ENCODE measurements at regions not wholly inside any gene's neighbourhood (a gene's known extent, or its start where the extent isn't known, plus 50 kb on each side); places are given as distances from the start of the nearest gene placed in this dataset.
A peak's percentile ranks its signal among the peaks of the same experiment; 100 is the strongest.

- no peak for DNase-seq (ENCODE audit: low spot score)
These were observed 163.2 kb upstream of the FAM9B start for GRCh38 chrX:9196961-9197640.

DNA sequence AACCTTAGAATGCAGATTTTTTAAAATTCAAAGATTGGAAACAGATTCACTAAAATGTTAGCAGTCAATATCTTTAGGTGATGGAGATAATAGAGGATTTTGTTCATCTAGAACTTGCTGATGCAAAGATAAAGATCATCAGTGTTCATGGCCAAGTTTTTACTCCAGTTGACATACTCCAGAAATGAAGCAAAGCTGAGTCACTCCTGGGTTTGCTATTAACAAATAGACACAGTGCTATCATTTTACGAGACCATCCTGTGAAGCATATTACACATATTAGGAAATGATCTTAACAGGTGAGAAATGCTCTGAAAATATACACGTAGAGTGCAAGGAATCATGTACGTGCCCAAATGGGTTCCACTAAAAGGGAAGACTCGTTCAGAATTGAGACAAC, 170.6 kb upstream of the FAM9B start:
- DNase-seq (ENCODE audit: low spot score), result peak; percentile 60

GRCh38 chrX:9205599-9206223, 171.8 kb upstream of the FAM9B start:
- no peak for DNase-seq (ENCODE audit: low spot score)

GRCh38 chrX:9207142-9207541, 173.2 kb upstream of the FAM9B start:
- peak; percentile 15 for DNase-seq (ENCODE audit: low spot score)

DNA sequence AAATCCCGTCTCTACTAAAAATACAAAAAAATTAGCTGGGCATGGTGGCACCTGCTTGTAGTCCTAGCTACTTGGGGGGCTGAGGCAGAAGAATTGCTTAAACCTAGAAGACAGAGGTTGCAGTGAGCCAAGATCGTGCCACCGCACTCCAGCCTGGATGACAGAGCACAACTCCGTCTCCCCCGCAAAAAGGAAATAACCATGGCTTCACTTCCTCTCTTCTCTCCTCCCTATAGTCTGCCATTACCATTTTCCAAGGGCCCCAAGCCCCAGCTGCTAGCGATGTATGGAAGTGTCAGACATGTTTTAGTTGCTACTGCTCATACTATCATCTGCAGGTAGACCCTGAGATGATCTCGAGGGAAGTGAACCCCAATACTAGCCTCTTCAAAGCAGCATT, 177.3 kb upstream of the FAM9B start:
- no peak for DNase-seq (ENCODE audit: low spot score)

- DNase-seq (ENCODE audit: low spot score), result no peak
These were observed 187.9 kb upstream of the FAM9B start for GRCh38 chrX:9221781-9222180.

GRCh38 chrX:9222299-9222698, 188.4 kb upstream of the FAM9B start:
- DNase-seq (ENCODE audit: low spot score), result no peak

- DNase-seq (ENCODE audit: low spot score), result no peak
These were observed 193.3 kb upstream of the FAM9B start for GRCh38 chrX:9227276-9227675.

GRCh38 chrX:9231491-9231890, 197.6 kb upstream of the FAM9B start:
- peak; percentile 4 for DNase-seq (ENCODE audit: low spot score)

- no peak for DNase-seq (ENCODE audit: low spot score)
These were observed 199.2 kb upstream of the FAM9B start for GRCh38 chrX:9233141-9233540.

GRCh38 chrX:9234315-9234714, 200.4 kb upstream of the FAM9B start:
- DNase-seq (ENCODE audit: low spot score), result no peak

- DNase-seq (ENCODE audit: low spot score), result no peak
These were observed 201.8 kb upstream of the FAM9B start for GRCh38 chrX:9235722-9236121.

- no peak for DNase-seq (ENCODE audit: low spot score)
These were observed 207.0 kb upstream of the FAM9B start for GRCh38 chrX:9240956-9241355.

- DNase-seq (ENCODE audit: low spot score), result no peak
These were observed 207.5 kb upstream of the FAM9B start for GRCh38 chrX:9241427-9241826.

- DNase-seq (ENCODE audit: low spot score), result peak; percentile 2
These were observed 215.3 kb upstream of the FAM9B start for GRCh38 chrX:9249051-9249846.

GRCh38 chrX:9252182-9252581, 212.7 kb upstream of the TBL1X start:
- DNase-seq (ENCODE audit: low spot score), result no peak

DNA sequence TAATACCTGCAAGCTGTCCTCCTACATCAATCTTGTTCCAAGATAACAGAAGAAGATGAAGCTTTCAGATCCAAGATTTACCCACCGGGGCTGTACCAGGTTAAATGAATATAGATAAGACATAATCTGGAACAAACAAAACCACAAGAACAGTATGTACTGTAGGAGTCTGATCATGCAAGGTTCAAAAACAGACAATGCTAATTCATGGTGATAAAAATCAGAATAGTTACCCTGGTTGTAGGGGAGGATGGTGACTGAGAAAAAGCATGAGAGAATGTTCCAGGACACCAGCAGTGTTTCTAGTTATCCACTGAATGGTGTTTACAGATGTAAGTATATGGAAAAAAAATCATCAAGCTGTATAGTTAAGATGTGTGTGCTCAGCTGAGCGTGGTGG, 211.6 kb upstream of the TBL1X start:
- no peak for DNase-seq (ENCODE audit: low spot score)

DNA sequence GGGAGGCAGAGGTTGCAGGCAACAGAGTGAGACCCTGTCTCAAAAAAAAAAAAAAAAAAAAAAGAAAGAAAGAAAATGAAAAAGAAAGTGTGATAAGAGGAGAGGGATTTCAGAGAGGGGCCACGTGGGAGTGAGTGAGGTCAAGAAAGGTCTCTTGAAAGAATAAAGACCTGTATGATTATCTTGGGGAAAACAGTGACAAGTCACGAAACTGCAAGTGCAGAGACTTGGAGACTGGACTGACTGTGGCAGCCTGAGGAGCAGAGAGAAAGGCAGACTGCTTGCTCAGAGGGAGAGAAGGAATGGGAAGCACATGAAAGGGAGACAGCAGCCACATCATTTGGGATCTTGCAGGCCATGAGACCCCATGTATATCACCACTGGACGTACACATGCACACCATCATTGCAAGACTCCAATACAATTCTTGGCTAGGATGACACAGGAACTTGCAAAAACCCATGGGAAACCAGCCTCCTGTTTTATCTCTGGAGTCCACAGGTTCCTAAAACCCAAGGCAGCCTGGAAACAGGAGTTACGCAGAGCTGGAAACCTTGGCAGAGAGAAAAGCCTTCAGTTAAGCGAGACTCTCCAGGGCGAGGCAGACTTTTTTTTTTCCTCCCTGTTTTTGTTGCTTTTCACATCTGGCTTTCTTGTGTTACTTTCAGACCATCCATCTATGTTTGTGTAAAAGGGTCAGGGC, 207.0 kb upstream of the TBL1X start:
- DNase-seq (ENCODE audit: low spot score), result no peak

- no peak for DNase-seq (ENCODE audit: low spot score)
These were observed 206.3 kb upstream of the TBL1X start for GRCh38 chrX:9258421-9259104.

- DNase-seq (ENCODE audit: low spot score), result no peak
These were observed 204.3 kb upstream of the TBL1X start for GRCh38 chrX:9260603-9261002.

- no peak for DNase-seq (ENCODE audit: low spot score)
These were observed 197.4 kb upstream of the TBL1X start for GRCh38 chrX:9267415-9267814.

GRCh38 chrX:9269134-9269533, 195.7 kb upstream of the TBL1X start:
- no peak for DNase-seq (ENCODE audit: low spot score)
